ENCODE measurements at regions not wholly inside any gene's neighbourhood (a gene's known extent, or its start where the extent isn't known, plus 50 kb on each side); places are given as distances from the start of the nearest gene placed in this dataset.

DNA sequence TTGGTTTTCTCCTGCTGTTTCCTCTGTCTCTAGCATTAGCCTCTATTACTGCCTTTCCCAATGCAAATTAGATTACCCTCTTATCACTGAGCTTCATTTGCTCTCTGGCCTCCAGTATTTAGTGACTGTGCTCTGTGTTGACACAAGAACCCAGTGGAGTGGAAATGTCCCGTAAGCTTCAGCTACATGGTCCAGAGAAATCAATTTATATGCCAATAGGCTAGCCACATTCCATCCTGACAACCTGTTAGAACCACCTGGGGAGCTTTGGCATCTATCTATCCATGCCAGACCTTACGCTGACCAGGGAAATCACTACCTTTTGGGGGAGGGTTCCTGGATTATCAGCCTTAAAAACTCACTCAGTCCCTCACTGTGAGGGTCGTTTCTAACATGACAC, 459.6 kb downstream of the UTRN start:
- Mint-ChIP-seq H3K27me3 (no peaks in the 10 kb centered on the region), H3K4me3 (no peak overlapping the region), H3K27ac (no peak overlapping the region), H3K36me3 (peaks cover 13% of the 10 kb centered on the region), H3K4me1 (peaks cover 7% of the 10 kb centered on the region), H3K9me3 (ENCODE audit: low read depth) (no peaks in the 10 kb centered on the region)
- CTCF ChIA-PET, result no interaction called here
- DNase-seq (no peak), ATAC-seq (no peak)

DNA sequence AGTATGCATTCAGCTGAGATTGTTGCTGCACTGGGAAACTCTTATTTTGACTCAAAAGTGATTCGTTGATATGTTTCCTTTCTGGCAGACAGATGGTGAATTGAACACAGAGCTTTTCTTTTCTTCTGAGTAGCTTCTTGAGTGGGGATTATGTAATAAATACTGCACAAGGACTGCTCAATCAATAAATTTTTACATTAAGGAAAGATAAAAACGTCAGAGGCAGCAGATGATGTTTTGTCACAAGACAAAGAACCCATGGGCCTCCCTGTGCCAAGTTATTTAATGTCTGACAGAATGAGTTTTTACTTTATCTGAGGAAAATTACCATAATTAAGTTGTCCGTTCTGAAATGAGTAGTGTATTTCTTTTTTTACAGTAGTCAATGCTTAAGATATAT, 460.3 kb downstream of the UTRN start:
- no peak overlapping the region for H3K27ac Mint-ChIP-seq
- H3K4me1 Mint-ChIP-seq, result peaks cover 7% of the 10 kb centered on the region
- H3K4me3 Mint-ChIP-seq, result no peak overlapping the region
- no peaks in the 10 kb centered on the region for H3K9me3 Mint-ChIP-seq (ENCODE audit: low read depth)
- H3K36me3 Mint-ChIP-seq, result peaks cover 14% of the 10 kb centered on the region
- no peak for ATAC-seq
- CTCF ChIA-PET, result no interaction called here
- H3K27me3 Mint-ChIP-seq, result no peaks in the 10 kb centered on the region
- no peak for DNase-seq

DNA sequence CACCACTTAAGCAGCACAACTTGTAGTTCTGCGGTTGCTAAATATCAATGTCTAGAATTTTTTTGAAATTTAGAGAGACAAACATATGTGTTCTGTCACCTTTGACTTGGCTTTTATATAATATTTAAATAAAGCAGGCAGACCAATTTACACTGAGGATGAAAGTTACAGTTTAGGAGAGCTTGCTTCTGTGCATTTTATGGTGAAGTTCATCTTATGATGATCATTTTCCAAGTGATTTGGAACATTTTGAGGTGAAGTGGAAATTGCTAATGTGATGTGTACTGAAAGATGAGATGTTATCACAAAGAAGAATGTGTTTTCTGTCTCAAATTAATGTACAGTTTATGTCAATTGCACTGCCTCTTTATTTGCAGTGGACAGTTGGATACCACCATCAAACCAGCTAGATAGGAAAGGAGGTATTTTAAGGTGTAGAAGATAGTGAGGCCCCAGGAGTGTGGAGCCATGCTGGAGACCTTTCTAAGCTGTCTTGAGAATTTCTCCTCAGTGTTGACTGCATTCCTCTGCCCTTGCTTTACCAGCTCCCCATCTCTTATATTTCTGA, 461.9 kb downstream of the UTRN start:
- Mint-ChIP-seq H3K27me3 (no peaks in the 10 kb centered on the region), H3K36me3 (peaks cover 20% of the 10 kb centered on the region), H3K9me3 (ENCODE audit: low read depth) (no peaks in the 10 kb centered on the region), H3K27ac (no peak overlapping the region), H3K4me1 (peaks cover 7% of the 10 kb centered on the region), H3K4me3 (no peak overlapping the region)
- DNase-seq (no peak), ATAC-seq (no peak)
- CTCF ChIA-PET, result no interaction called here

DNA sequence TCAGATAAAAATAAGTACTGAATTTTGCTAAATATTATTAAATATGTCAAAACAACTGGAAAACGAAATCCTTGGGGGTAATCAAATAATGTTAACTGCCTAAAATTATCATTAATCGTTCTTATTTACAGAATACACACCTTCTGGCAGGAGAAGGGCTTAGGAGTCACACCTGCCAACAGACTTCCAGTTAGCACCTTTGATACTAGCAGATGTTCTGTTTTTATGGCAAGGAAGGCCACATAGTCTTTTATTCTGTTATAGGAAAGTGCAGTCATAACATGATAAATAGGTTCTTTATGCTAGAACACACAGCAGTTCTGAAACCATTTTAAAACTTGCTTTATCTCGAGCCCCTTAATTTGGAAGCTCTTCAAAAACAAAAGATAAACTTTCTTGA, 464.1 kb downstream of the UTRN start:
- CTCF ChIA-PET, result no interaction called here
- DNase-seq (no peak), ATAC-seq (no peak)
- Mint-ChIP-seq H3K27me3 (no peaks in the 10 kb centered on the region), H3K4me1 (peaks cover 7% of the 10 kb centered on the region), H3K27ac (no peak overlapping the region), H3K4me3 (no peak overlapping the region), H3K36me3 (peaks cover 33% of the 10 kb centered on the region), H3K9me3 (ENCODE audit: low read depth) (no peaks in the 10 kb centered on the region)

DNA sequence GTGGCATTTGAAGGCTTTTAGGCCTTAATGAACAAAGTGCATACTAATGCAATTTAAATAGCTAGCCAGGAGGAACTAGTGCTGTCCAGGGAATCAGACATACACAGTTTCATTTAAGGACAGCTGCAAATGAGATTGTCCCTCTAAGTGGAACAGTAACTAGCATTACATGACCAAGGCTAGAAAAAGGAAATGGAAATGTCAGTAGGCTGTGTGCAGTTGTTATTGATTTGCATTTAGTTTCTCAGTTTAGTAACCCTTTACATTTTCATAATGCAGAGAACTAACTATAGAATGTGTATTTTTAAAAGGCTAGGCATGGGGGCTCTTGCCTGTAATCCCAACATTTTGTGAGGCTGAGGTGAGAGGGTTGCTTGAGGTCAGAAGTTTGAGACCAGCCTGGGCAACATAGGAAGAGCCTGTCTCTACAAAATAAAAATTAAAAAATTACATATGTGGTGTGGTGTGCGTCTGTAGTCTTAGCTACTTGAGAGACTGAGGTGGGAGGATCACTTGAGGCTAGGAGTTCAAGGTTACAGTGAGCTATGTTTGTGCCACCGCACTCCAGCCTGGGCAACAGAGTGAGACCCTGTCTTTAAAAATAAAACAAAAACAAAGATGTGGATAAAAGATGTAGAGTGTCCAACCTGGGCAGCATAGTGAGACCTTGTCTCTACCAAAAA, 468.0 kb downstream of the UTRN start:
- CTCF ChIA-PET, result interaction anchor here (0.7 kb wide), 1 partner anchor 169 kb away, joined by 3 read pairs; no protein-coding TSS in a partner anchor
- no peak for ATAC-seq
- DNase-seq, result no peak
- Mint-ChIP-seq H3K27me3 (no peaks in the 10 kb centered on the region), H3K27ac (no peak overlapping the region), H3K4me3 (no peak overlapping the region), H3K36me3 (peaks cover 37% of the 10 kb centered on the region), H3K9me3 (ENCODE audit: low read depth) (no peaks in the 10 kb centered on the region), H3K4me1 (no peaks in the 10 kb centered on the region)

DNA sequence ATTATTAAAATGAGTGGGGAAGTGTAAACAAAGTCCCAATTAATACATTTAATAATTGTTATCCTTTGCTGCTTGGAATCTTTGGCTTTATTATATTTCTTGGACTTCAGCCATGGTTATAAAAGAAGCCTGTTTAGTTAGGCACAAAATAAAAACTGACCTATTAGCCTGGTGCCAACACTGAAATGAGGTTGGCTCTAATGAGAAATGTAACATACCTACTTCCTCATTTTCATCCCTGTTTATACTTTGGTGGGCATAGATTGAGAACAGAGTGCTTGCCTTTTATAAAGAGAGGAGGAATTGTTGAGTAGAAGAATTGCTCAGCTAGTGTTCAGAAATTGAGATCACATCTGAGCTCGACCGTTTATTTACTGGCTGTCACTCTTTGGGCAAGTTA, 471.3 kb downstream of the UTRN start:
- Mint-ChIP-seq H3K4me1 (peaks cover 3% of the 10 kb centered on the region), H3K27ac (no peak overlapping the region), H3K36me3 (peaks cover 29% of the 10 kb centered on the region), H3K27me3 (no peaks in the 10 kb centered on the region), H3K4me3 (no peak overlapping the region), H3K9me3 (ENCODE audit: low read depth) (no peaks in the 10 kb centered on the region)
- CTCF ChIA-PET, result no interaction called here
- no peak for DNase-seq
- ATAC-seq, result no peak

DNA sequence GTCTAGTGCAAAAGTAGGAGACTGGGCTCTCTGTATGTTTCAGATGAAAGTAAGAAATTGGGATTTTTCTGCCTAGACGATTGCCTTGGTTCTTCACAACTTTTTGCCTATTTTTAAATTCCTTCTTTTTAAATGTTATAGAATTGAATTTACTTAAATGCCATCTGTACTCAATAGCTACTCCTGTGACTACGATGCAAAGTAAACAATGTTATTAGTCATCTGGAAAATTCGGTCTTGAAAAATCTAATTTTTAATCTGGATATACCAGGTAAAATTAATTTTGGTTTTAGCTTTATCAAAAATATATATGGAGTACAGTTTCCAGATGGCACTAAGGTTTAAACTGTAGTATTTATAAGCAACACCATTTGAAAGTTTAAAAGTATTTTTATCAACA, 472.2 kb downstream of the UTRN start:
- Mint-ChIP-seq H3K4me3 (no peak overlapping the region), H3K27me3 (no peaks in the 10 kb centered on the region), H3K9me3 (ENCODE audit: low read depth) (no peaks in the 10 kb centered on the region), H3K4me1 (peaks cover 3% of the 10 kb centered on the region), H3K36me3 (peaks cover 23% of the 10 kb centered on the region), H3K27ac (no peak overlapping the region)
- DNase-seq, result no peak
- CTCF ChIA-PET, result interaction anchor here (0.7 kb wide), 1 partner anchor 18 kb away, joined by 3 read pairs; no protein-coding TSS in a partner anchor
- no peak for ATAC-seq

DNA sequence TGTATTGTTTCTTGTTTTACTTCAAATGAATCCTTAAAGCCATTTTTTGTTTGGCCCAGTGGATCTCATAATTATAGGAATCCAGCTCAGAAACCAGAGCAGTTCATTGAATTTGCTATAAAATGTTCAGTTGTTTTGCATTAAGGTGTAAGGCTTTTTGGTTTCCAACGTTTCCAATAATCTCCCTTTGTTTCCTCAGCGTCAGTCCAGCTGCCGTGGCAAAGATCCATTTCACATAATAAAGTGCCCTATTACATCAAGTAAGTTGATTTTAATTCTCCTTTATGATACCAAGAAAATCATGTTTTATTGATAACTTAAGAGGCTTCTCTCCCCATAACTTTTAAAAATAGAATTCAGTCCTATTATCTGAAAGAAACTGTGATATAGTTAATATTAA, 472.6 kb downstream of the UTRN start:
- Mint-ChIP-seq H3K4me1 (peaks cover 3% of the 10 kb centered on the region), H3K27me3 (no peaks in the 10 kb centered on the region), H3K36me3 (peaks cover 21% of the 10 kb centered on the region), H3K9me3 (ENCODE audit: low read depth) (no peaks in the 10 kb centered on the region), H3K4me3 (no peak overlapping the region), H3K27ac (no peak overlapping the region)
- DNase-seq, result no peak
- no peak for ATAC-seq
- CTCF ChIA-PET, result interaction anchor here (0.7 kb wide), 1 partner anchor 18 kb away, joined by 3 read pairs; no protein-coding TSS in a partner anchor

DNA sequence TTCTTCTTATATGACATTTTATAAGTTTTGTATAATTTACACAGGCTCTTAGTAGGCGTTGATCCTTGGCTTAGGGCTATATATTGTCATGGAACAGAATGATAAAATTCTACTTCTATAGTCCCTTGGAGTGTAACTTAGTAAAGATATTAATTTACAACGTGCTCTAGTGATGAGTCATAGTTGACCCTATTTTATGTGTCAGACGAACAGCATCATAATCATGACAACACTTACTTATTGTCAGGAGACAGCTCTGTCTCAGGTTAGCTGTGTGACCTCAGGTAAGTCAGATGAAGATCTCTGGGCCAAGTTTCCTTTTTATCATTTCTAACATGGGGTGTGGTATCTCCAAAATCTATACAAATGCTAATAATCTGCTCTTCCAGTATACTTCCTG, 473.5 kb downstream of the UTRN start:
- H3K4me3 Mint-ChIP-seq, result no peak overlapping the region
- CTCF ChIA-PET, result no interaction called here
- H3K27ac Mint-ChIP-seq, result no peak overlapping the region

DNA sequence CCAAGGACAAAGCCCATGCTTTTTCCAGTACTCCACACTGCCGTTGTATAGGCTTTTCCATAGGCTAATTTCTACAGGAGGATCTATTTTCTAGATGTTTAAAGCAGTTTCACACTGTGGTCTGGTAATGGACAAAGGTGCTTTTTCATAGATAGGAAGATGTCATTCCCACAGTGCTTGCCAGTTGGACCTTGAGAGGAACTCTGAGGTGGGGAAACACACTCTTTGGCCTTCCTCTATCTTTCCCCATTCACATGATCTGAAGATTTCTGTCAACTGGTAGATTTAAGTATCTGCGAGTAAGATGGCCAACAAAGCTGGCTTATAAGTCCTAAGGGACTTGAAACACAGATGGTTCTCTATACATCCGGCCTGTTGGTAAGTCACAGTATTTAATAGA, 477.3 kb downstream of the UTRN start:
- DNase-seq (no peak), ATAC-seq (no peak)
- H3K27me3 Mint-ChIP-seq, result no peaks in the 10 kb centered on the region
- no peak overlapping the region for H3K4me3 Mint-ChIP-seq
- H3K9me3 Mint-ChIP-seq (ENCODE audit: low read depth), result no peaks in the 10 kb centered on the region
- no peak overlapping the region for H3K27ac Mint-ChIP-seq
- peaks cover 24% of the 10 kb centered on the region for H3K36me3 Mint-ChIP-seq
- H3K4me1 Mint-ChIP-seq, result peaks cover 3% of the 10 kb centered on the region
- CTCF ChIA-PET, result interaction anchor here (0.9 to 1.0 kb wide), 2 partner anchors 17 to 50 kb away, joined by 3 to 4 read pairs; no protein-coding TSS in a partner anchor

More for the DNA sequence above, 473.5 kb downstream of the UTRN start:
- peak; percentile 55 for ATAC-seq
- Mint-ChIP-seq H3K4me1 (peaks cover 3% of the 10 kb centered on the region), H3K9me3 (ENCODE audit: low read depth) (no peaks in the 10 kb centered on the region), H3K27me3 (no peaks in the 10 kb centered on the region), H3K36me3 (peaks cover 23% of the 10 kb centered on the region)
- DNase-seq, result no peak

DNA sequence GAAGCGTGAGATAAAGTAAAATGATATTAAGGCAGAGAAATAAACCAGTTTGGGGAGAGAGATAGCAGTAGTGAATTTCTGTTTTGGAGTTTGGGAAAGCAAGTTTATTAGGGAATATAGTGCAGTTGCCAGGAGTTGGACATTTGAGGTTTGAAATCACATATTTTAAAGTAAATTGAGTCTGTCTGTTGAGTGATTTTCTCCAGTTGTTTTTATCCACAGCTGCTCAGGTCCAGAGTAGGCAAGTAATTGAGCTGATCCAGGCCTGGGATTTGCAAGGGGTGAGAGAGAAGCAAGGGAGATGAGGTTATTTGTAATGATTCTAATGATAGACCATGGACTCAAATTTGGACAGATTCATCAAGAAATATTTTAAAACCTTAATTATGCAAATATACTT, 481.9 kb downstream of the UTRN start:
- DNase-seq (no peak), ATAC-seq (no peak)
- no peak overlapping the region for H3K4me3 Mint-ChIP-seq
- no peak overlapping the region for H3K27ac Mint-ChIP-seq
- H3K27me3 Mint-ChIP-seq, result no peaks in the 10 kb centered on the region
- H3K4me1 Mint-ChIP-seq, result no peaks in the 10 kb centered on the region
- no peaks in the 10 kb centered on the region for H3K9me3 Mint-ChIP-seq (ENCODE audit: low read depth)
- peaks cover 20% of the 10 kb centered on the region for H3K36me3 Mint-ChIP-seq
- CTCF ChIA-PET, result interaction anchor here (1.4 kb wide), 1 partner anchor 12 kb away, joined by 4 read pairs; no protein-coding TSS in a partner anchor

DNA sequence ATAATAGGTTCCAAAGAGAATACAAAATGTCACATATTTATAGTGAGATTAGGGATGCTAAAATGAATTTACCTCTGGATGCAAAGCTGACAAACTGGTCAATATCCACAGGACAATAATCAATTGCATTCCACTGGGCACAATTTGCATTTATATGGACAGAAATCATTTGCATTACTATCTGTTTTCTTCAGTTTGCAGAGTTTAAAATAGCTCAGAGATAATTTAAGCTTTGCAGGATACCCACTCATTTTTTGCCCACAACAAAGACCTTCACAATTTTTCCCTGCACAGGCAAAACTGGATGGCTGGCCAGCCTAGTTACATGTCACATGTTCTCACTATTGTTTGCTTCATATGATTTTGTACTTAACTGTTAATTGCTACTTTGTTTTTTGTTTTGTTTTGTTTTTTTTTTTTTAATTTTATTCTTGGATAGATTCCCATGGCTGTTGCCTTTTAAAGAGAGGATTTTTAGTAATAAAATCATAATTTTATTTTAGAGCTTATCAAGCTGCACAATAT, 483.5 kb downstream of the UTRN start:
- peaks cover 23% of the 10 kb centered on the region for H3K36me3 Mint-ChIP-seq
- H3K9me3 Mint-ChIP-seq (ENCODE audit: low read depth), result no peaks in the 10 kb centered on the region
- CTCF ChIA-PET, result no interaction called here
- ATAC-seq, result no peak
- H3K27ac Mint-ChIP-seq, result no peak overlapping the region
- H3K4me3 Mint-ChIP-seq, result no peak overlapping the region
- no peak for DNase-seq
- H3K27me3 Mint-ChIP-seq, result no peaks in the 10 kb centered on the region
- H3K4me1 Mint-ChIP-seq, result no peaks in the 10 kb centered on the region

DNA sequence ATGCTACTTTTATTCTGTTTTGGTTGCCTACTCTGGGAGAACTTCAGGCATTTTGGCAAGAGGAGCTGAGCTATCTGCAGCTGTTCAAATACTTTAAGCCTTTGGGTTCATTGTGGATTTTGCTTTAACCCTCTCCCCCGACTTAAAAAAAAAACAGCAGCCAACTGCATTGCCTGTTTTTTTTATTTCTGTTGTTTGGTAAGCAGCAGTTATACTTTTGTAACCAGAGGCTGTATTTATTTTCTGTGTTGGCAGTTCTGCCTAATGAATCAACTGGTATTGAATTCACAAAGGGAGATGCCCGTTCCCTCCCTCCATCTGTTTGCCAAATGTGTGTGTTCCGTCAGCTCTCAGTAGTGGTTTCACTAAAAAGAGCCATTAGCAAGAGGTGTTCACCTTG, 484.0 kb downstream of the UTRN start:
- CTCF ChIA-PET, result no interaction called here
- DNase-seq, result no peak
- no peaks in the 10 kb centered on the region for H3K4me1 Mint-ChIP-seq
- H3K27ac Mint-ChIP-seq, result no peak overlapping the region
- no peak overlapping the region for H3K4me3 Mint-ChIP-seq
- peaks cover 23% of the 10 kb centered on the region for H3K36me3 Mint-ChIP-seq
- ATAC-seq, result no peak
- no peaks in the 10 kb centered on the region for H3K27me3 Mint-ChIP-seq
- H3K9me3 Mint-ChIP-seq (ENCODE audit: low read depth), result no peaks in the 10 kb centered on the region
